Parathyroid adenoma (tissue), 2 donors: ENCODE measurements at regions not wholly inside any gene's neighbourhood (a gene's known extent, or its start where the extent isn't known, plus 50 kb on each side); places are given as distances from the start of the nearest gene placed in this dataset.

ENCODE experiments used
- H2AFZ ChIP-seq: fragments of 300-600 bp; sonication (generic); one replicate; pipeline ENCODE4 v1.7.0; 2017; ENCODE audit warnings: antibody characterized with exemption, mild to moderate bottlenecking
- H3K27ac ChIP-seq: fragments of 300-600 bp; sonication (generic); one replicate; pipeline ENCODE4 v1.7.0; 2017
- H3K27me3 ChIP-seq: fragments of 300-600 bp; sonication (generic); one replicate; pipeline ENCODE4 v1.7.0; 2017; ENCODE audit warnings: low read length; ENCODE audit not compliant: control insufficient read depth, insufficient read depth
- H3K36me3 ChIP-seq: fragments of 300-600 bp; sonication (generic); one replicate; pipeline ENCODE4 v1.7.0; 2017; ENCODE audit warnings: low read length; ENCODE audit not compliant: control insufficient read depth, insufficient read depth
- H3K4me1 ChIP-seq: fragments of 300-600 bp; sonication (generic); one replicate; pipeline ENCODE4 v1.7.0; 2017; ENCODE audit warnings: control low read depth
- H3K4me2 ChIP-seq: fragments of 300-600 bp; sonication (generic); one replicate; pipeline ENCODE4 v1.7.0; 2017; ENCODE audit warnings: low read length
- H3K4me3 ChIP-seq: fragments of 300-600 bp; sonication (generic); one replicate; pipeline ENCODE4 v1.7.0; 2017; ENCODE audit warnings: low read depth, low read length
- H3K79me2 ChIP-seq: fragments of 300-600 bp; sonication (generic); one replicate; pipeline ENCODE4 v1.7.0; 2017; ENCODE audit warnings: control low read depth
- H3K9ac ChIP-seq: fragments of 300-600 bp; sonication (generic); one replicate; pipeline ENCODE4 v1.7.0; 2017; ENCODE audit warnings: mild to moderate bottlenecking
- H3K9me3 ChIP-seq: fragments of 300-600 bp; sonication (generic); one replicate; pipeline ENCODE4 v1.7.0; 2017; ENCODE audit warnings: low read length; ENCODE audit not compliant: control insufficient read depth
- TF ChIP-seq, protein P1 (sequence below): fragments of 300-600 bp; sonication (generic); IDR thresholded peaks from one replicate; pipeline ENCODE4 v1.7.0; 2017; ENCODE audit warnings: antibody characterized with exemption, mild to moderate bottlenecking
- donor health status: primary hyperparathyroidism.

DNA sequence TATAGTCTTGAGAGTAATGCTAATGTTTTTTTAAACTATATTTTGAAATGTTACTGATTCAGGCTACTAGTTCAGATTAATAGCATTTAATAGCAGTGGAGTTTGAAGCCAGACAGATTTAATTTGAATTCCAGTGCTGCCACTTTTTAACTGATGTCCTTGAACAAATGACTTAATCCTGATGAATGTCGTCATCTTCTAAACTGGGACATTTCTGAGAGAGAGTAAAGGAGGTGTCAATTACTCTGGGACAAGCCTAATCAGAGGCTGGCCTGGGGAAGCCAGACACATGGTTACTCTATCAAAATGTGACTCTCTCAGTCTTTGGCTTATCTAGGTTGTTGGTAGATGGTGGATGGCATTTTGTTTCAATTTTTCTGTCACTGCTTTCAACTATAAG lies 246.7 kb downstream of the HS3ST3A1 start:
- Histone ChIP-seq H3K79me2 (no peaks in the 10 kb centered on the region), H3K36me3 (no peaks in the 10 kb centered on the region), H3K4me1 (no peaks in the 10 kb centered on the region), H2AFZ (no peak overlapping the region), H3K9ac (no peak overlapping the region), H3K4me3 (no peak overlapping the region), H3K27me3 (no peaks in the 10 kb centered on the region), H3K9me3 (no peaks in the 10 kb centered on the region), H3K4me2 (no peak overlapping the region), H3K27ac (no peak overlapping the region)
- TF ChIP-seq, protein P1, sequence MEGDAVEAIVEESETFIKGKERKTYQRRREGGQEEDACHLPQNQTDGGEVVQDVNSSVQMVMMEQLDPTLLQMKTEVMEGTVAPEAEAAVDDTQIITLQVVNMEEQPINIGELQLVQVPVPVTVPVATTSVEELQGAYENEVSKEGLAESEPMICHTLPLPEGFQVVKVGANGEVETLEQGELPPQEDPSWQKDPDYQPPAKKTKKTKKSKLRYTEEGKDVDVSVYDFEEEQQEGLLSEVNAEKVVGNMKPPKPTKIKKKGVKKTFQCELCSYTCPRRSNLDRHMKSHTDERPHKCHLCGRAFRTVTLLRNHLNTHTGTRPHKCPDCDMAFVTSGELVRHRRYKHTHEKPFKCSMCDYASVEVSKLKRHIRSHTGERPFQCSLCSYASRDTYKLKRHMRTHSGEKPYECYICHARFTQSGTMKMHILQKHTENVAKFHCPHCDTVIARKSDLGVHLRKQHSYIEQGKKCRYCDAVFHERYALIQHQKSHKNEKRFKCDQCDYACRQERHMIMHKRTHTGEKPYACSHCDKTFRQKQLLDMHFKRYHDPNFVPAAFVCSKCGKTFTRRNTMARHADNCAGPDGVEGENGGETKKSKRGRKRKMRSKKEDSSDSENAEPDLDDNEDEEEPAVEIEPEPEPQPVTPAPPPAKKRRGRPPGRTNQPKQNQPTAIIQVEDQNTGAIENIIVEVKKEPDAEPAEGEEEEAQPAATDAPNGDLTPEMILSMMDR, result no peak

DNA sequence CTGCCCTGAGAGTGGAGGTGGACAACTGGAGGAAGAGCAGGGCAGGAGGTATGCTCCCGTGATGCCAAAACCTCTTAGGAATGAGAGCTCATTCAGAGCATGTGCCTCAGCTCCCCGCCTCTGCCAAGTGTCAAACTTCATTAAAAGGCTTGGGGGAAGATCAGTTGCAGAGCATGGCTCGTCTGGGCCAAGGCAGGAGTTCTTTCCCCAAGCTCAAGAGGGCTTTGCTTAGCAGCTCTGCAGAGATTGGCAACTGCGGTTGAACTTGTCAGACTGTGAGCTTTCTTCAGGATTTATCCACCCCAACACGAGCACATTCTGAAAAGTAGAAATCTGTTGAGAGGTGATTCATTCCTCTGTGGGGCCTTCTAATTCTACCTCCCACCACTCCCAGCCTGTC lies 248.1 kb downstream of the HS3ST3A1 start:
- Histone ChIP-seq H3K79me2 (no peaks in the 10 kb centered on the region), H3K27ac (no peak overlapping the region), H3K4me3 (no peak overlapping the region), H3K36me3 (no peaks in the 10 kb centered on the region), H3K4me1 (no peaks in the 10 kb centered on the region), H3K9me3 (no peaks in the 10 kb centered on the region), H3K9ac (no peak overlapping the region), H2AFZ (no peak overlapping the region), H3K27me3 (no peaks in the 10 kb centered on the region), H3K4me2 (no peak overlapping the region)
- TF ChIP-seq, protein P1, result no peak

DNA sequence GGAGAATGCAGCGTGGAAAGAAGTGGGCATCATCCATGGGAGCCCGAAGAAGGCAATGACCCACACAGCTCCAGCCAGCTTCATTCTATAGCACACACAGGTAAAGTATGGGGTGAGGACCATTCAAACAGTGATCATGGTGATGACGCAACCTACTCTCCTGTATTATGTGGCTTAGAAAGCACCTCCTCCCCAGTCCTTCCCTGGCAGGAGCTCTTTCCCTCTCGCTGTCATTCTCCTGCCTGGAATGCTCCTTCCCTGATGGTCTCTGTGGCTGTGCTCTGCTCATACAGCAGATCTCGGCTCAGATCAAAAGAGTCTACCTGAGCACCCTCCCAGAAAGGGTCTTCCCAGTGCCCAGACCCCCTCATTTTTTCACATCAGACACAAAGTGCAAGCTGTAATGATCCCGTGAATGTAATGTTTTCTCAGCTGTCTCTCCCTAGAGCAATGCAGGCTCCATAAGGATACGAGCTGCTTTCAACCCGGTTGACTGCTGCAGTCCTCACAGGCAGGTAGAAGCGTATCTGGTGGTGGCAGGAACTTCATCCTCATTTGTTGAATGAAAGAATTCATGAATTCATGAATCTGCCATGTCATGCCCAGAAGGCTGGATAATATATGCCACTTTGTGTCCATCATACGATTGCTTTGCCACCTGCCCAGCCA lies 248.8 kb downstream of the HS3ST3A1 start:
- no peak overlapping the region for H3K9ac ChIP-seq
- TF ChIP-seq, protein P1, result no peak
- no peaks in the 10 kb centered on the region for H3K4me1 ChIP-seq
- no peak overlapping the region for H3K27ac ChIP-seq
- no peak overlapping the region for H2AFZ ChIP-seq
- H3K27me3 ChIP-seq, result no peaks in the 10 kb centered on the region
- no peak overlapping the region for H3K4me3 ChIP-seq
- no peaks in the 10 kb centered on the region for H3K9me3 ChIP-seq
- no peaks in the 10 kb centered on the region for H3K79me2 ChIP-seq
- no peaks in the 10 kb centered on the region for H3K36me3 ChIP-seq
- H3K4me2 ChIP-seq, result no peak overlapping the region

DNA sequence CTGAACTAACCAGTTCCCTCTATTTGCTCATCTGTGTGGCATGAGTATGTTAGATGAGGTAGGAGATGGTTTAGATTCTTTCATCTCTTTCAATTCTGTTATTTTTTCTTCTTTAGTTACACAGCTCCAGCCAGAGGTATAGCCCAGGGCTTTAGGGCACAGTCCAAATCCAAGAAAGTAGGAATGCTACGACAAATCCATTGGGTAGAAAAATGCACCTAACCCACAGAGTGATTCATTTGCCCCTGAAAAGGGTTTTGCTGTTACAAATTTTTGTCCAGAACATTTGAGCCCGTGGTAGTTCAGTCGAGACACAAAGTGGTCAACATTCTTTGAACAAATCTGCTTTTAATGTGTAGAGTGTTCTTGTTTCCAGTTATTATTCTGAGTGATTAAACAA lies 250.7 kb downstream of the HS3ST3A1 start:
- Histone ChIP-seq H3K9me3 (no peaks in the 10 kb centered on the region), H3K27me3 (no peaks in the 10 kb centered on the region), H3K4me3 (no peak overlapping the region), H3K4me1 (no peaks in the 10 kb centered on the region), H2AFZ (no peak overlapping the region), H3K9ac (no peak overlapping the region), H3K79me2 (no peaks in the 10 kb centered on the region), H3K4me2 (no peak overlapping the region), H3K27ac (no peak overlapping the region), H3K36me3 (no peaks in the 10 kb centered on the region)
- TF ChIP-seq, protein P1, result no peak

DNA sequence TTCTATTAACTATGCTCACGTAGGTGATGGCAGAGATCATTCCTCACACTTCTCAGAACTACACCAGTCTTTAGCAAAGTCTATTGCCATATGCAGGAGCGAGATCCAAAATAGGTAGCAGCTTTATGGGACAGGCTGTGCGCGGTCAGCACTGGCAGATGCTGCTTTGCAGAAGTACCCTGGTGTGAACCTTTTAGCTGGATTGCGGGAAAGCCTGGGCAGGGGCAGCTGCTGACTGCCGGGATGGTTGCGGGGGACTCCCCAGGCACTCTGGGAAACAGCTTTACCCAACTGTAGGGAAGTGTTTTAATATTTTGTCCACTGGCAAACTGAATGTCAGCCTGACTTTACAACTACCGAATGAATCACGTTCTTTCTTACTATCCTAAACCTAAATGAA lies 251.3 kb downstream of the HS3ST3A1 start:
- H3K9me3 ChIP-seq, result no peaks in the 10 kb centered on the region
- H3K27ac ChIP-seq, result no peak overlapping the region
- TF ChIP-seq, protein P1, result no peak
- H3K4me2 ChIP-seq, result no peak overlapping the region
- no peak overlapping the region for H3K4me3 ChIP-seq
- H3K9ac ChIP-seq, result no peak overlapping the region
- H3K4me1 ChIP-seq, result no peaks in the 10 kb centered on the region
- H3K36me3 ChIP-seq, result no peaks in the 10 kb centered on the region
- no peak overlapping the region for H2AFZ ChIP-seq
- no peaks in the 10 kb centered on the region for H3K79me2 ChIP-seq
- H3K27me3 ChIP-seq, result no peaks in the 10 kb centered on the region
